HG03571 (cell line): ENCODE measurements at regions not wholly inside any gene's neighbourhood (a gene's known extent, or its start where the extent isn't known, plus 50 kb on each side); places are given as distances from the start of the nearest gene placed in this dataset.
A peak's percentile ranks its signal among the peaks of the same experiment; 100 is the strongest.

Source experiments
- ATAC-seq: cut with Tn5 transposase; IDR thresholded peaks from one replicate; pipeline ENCODE4 v1.9.1; 2021; ENCODE audit not compliant: unreplicated experiment

- ATAC-seq, result no peak
Observed at GRCh38 chr5:88144219-88145001, 124.2 kb downstream of the TMEM161B start.

GRCh38 chr5:88143693-88144218, 124.9 kb downstream of the TMEM161B start:
- no peak for ATAC-seq

GRCh38 chr5:88142886-88143692, 125.6 kb downstream of the TMEM161B start:
- no peak for ATAC-seq

GRCh38 chr5:88142636-88142885, 126.1 kb downstream of the TMEM161B start:
- ATAC-seq, result no peak

GRCh38 chr5:88140856-88141752, 127.5 kb downstream of the TMEM161B start:
- ATAC-seq, result peak; percentile 90

GRCh38 chr5:88140396-88140855, 128.2 kb downstream of the TMEM161B start:
- ATAC-seq, result no peak

GRCh38 chr5:88130211-88130815, 138.3 kb downstream of the TMEM161B start:
- no peak for ATAC-seq

GRCh38 chr5:88128813-88129212, 139.8 kb downstream of the TMEM161B start:
- no peak for ATAC-seq

GRCh38 chr5:88119535-88120125, 149.0 kb downstream of the TMEM161B start:
- ATAC-seq, result no peak

GRCh38 chr5:88118179-88118578, 150.5 kb downstream of the TMEM161B start:
- ATAC-seq, result no peak

- ATAC-seq, result no peak
Observed at GRCh38 chr5:88117546-88117945, 151.1 kb downstream of the TMEM161B start.

GRCh38 chr5:88116396-88116795, 152.2 kb downstream of the TMEM161B start:
- ATAC-seq, result no peak

- ATAC-seq, result no peak
Observed at GRCh38 chr5:88115211-88115610, 153.4 kb downstream of the TMEM161B start.

- no peak for ATAC-seq
Observed at GRCh38 chr5:88113429-88113828, 155.2 kb downstream of the TMEM161B start.

- ATAC-seq, result no peak
Observed at GRCh38 chr5:88109818-88110217, 158.8 kb downstream of the TMEM161B start.

GRCh38 chr5:88108490-88109279, 160.0 kb downstream of the TMEM161B start:
- ATAC-seq, result no peak

- no peak for ATAC-seq
Observed at GRCh38 chr5:88094906-88095496, 173.6 kb downstream of the TMEM161B start.

- ATAC-seq, result no peak
Observed at GRCh38 chr5:88094403-88094802, 174.2 kb downstream of the TMEM161B start.

- no peak for ATAC-seq
Observed at GRCh38 chr5:88093765-88094164, 174.9 kb downstream of the TMEM161B start.
